Peyer's patch (tissue), 4 donors: ENCODE measurements at regions not wholly inside any gene's neighbourhood (a gene's known extent, or its start where the extent isn't known, plus 50 kb on each side); places are given as distances from the start of the nearest gene placed in this dataset.

ENCODE experiments used
- DNase-seq, 3 donors: peaks; one replicate each; pipeline ENCODE4 v3.0.0-alpha.2; 2017 to 2019
- H3K27ac ChIP-seq, 4 donors: fragments of 200-600 bp; sonication (generic); one replicate each; pipeline ENCODE4 v1.5.1; 2016 to 2019
- H3K27me3 ChIP-seq, 2 donors: fragments of 200-600 bp; sonication (generic); one replicate each; pipeline ENCODE4 v1.5.1; 2019
- H3K36me3 ChIP-seq, 3 donors: fragments of 200-600 bp; sonication (generic); one replicate each; pipeline ENCODE4 v1.5.1; 2016 to 2019
- H3K4me1 ChIP-seq, 4 donors: fragments of 200-600 bp; sonication (generic); one replicate each; pipeline ENCODE4 v1.5.1; 2016 to 2019
- H3K4me3 ChIP-seq, 4 donors: fragments of 200-600 bp; sonication (generic); 1 replicate in 3 of 4; 2 replicates in 1 of 4; pipeline ENCODE4 v1.5.1; 2016 to 2019; ENCODE audit warnings: mild to moderate bottlenecking in 1 of 4
- H3K9me3 ChIP-seq, 4 donors: fragments of 200-600 bp; sonication (generic); one replicate each; pipeline ENCODE4 v1.5.1; 2016 to 2019; ENCODE audit warnings: mild to moderate bottlenecking in 1 of 4
- POLR2A ChIP-seq, 2 donors: fragments of 450-650 bp; IDR thresholded peaks; one replicate each; pipeline ENCODE4 v1.5.1; 2017; ENCODE audit warnings: antibody characterized with exemption in 2 of 2, mild to moderate bottlenecking in 2 of 2, moderate library complexity in 2 of 2
- TF ChIP-seq, protein P1 (sequence below), 6 experiments: fragments of 450-650 bp in 4 of 6; fragments of 200-600 bp in 2 of 6; sonication (generic) in 1 of 6; IDR thresholded peaks; one replicate each; pipeline ENCODE4 v1.5.1; 2017 to 2019; ENCODE audit warnings: antibody characterized with exemption in 6 of 6, mild to moderate bottlenecking in 3 of 6, moderate library complexity in 1 of 6

DNA sequence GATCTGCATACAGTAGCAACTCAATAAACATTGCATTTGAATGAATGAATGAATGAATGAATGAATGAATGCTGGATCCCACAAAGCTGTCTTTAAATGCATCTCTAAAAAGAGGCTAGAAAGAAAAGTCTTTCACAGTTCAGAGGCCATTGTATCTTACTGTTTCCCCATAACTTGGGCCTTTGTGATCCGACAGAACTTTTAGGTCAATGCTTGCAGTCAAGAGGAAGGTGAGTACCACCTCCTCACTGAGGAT lies 119.9 kb upstream of the COPS8 start:
- no peaks in the 10 kb centered on the region for H3K9me3 ChIP-seq
- no peak overlapping the region for H3K27ac ChIP-seq
- TF ChIP-seq, protein P1, sequence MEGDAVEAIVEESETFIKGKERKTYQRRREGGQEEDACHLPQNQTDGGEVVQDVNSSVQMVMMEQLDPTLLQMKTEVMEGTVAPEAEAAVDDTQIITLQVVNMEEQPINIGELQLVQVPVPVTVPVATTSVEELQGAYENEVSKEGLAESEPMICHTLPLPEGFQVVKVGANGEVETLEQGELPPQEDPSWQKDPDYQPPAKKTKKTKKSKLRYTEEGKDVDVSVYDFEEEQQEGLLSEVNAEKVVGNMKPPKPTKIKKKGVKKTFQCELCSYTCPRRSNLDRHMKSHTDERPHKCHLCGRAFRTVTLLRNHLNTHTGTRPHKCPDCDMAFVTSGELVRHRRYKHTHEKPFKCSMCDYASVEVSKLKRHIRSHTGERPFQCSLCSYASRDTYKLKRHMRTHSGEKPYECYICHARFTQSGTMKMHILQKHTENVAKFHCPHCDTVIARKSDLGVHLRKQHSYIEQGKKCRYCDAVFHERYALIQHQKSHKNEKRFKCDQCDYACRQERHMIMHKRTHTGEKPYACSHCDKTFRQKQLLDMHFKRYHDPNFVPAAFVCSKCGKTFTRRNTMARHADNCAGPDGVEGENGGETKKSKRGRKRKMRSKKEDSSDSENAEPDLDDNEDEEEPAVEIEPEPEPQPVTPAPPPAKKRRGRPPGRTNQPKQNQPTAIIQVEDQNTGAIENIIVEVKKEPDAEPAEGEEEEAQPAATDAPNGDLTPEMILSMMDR (IDR thresholded peaks at IDR 0.05) = no peak
- TF ChIP-seq POLR2A (IDR thresholded peaks at IDR 0.05) = no peak
- H3K36me3 ChIP-seq = no peaks in the 10 kb centered on the region
- no peak overlapping the region for H3K4me3 ChIP-seq
- H3K27me3 ChIP-seq = no peaks in the 10 kb centered on the region
- peaks cover 0 to 10% (median 4%) of the 10 kb centered on the region in 4 donors for H3K4me1 ChIP-seq
- DNase-seq = no peak

DNA sequence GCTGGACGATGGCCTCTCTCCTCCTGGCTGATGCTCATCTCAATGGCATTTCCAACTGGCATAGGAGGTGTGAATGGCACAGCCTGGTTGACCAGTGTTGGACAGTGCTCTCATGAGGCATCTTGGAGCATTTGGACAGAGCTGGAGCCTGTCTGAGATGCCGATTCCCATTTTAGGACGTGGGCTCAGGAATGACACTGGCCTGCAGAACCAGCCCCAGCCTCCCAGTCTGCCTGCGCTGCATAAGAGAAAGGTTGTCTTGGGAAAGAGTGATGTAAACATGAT lies 118.2 kb upstream of the COPS8 start:
- Histone ChIP-seq H3K4me1 (peaks cover 0 to 15% (median 7%) of the 10 kb centered on the region in 4 donors), H3K36me3 (no peaks in the 10 kb centered on the region), H3K9me3 (no peaks in the 10 kb centered on the region), H3K27ac (peak overlapping the region; percentile 42 to 90 (median 69)), H3K27me3 (no peaks in the 10 kb centered on the region), H3K4me3 (no peak overlapping the region)
- DNase-seq = no peak
- no peak for TF ChIP-seq POLR2A (IDR thresholded peaks at IDR 0.05)
- TF ChIP-seq, protein P1 (IDR thresholded peaks at IDR 0.05) = no peak

DNA sequence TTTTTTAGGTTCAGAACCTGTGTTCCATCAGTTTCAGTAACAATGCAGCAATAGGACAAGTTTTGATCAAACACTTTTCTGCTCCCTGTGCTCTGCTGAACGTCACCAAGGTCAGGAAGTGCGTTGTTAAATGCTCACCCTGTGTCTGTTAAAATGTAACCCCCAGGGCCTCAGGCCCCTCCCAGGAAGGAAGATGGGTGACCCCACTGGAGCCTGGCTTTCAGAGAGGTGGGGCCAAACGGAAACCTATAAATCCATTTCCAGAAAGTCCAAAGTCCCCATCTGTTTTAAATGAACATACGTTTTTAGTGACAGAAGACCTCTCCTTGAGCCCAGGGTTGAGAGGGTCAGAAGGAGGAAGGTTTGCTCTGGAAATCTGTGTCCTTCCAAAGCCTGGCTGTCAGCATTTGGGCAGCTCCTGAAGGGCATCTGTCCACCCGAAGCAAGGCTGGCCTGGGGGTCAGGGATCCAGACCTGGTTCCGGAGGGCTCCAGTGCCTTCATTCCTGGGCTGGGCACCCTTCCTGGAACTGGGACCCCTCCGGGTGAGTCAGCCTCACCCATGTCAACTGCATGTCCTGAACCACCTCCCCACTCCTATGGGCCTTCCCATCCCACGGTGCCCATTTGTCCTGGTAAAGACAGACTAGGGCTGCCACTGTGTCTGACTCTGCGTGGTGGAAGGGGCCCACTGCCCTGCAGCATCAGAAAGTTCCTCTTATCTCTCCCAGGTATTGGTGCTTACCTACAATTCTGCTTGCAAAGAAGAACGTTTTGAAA lies 117.4 kb upstream of the COPS8 start:
- TF ChIP-seq POLR2A (IDR thresholded peaks at IDR 0.05) = peak in 1 of 2 donors; percentile 73
- TF ChIP-seq, protein P1 (IDR thresholded peaks at IDR 0.05) = no peak
- H3K27me3 ChIP-seq = no peaks in the 10 kb centered on the region
- peak; percentile 49 to 88 (median 67) for DNase-seq
- no peaks in the 10 kb centered on the region for H3K36me3 ChIP-seq
- H3K27ac ChIP-seq = peak overlapping the region; percentile 45 to 90 (median 70)
- H3K9me3 ChIP-seq = no peaks in the 10 kb centered on the region
- peak overlapping the region in 2 of 4 donors; percentile 22 to 33 for H3K4me3 ChIP-seq
- peaks cover 0 to 15% (median 7%) of the 10 kb centered on the region in 4 donors for H3K4me1 ChIP-seq

DNA sequence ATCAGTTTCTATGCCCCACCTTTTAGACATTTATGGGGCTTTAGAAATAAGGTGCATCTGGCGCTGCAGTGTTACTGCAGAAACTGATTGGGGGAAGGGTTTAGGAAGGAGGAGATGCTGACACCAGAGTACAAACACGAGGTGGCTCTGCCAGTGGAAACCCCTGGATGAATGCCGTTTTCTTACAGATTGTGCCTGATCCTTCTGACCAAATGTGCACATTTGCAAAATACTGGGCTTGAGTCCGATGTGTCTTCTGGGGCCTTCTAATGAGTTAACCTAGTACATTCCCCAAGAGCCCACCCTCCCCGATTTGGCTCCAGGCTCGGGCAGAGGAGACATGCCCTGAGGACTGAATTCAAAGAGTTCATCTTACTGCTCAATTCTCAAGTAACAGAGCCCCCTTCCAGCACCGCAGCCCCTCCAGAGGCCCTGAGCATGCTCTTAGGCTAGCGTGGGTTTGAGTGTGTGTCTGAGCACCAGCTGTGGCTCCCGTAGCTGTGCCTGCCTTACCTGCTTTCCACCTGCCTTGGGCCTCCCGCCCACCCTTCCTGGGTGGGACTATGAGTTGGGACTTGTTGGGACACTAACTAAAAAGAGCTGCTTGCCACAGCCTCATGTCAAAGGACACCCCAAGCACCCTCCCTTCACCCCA lies 116.7 kb upstream of the COPS8 start:
- DNase-seq = peak in 1 of 3 donors; percentile 46
- H3K27ac ChIP-seq = peak overlapping the region; percentile 45 to 90 (median 70)
- H3K36me3 ChIP-seq = no peaks in the 10 kb centered on the region
- no peaks in the 10 kb centered on the region for H3K9me3 ChIP-seq
- peaks cover 0 to 15% (median 7%) of the 10 kb centered on the region in 4 donors for H3K4me1 ChIP-seq
- no peaks in the 10 kb centered on the region for H3K27me3 ChIP-seq
- TF ChIP-seq, protein P1 (IDR thresholded peaks at IDR 0.05) = no peak
- TF ChIP-seq POLR2A (IDR thresholded peaks at IDR 0.05) = no peak
- H3K4me3 ChIP-seq = peak overlapping the region in 2 of 4 donors; percentile 22 to 33

DNA sequence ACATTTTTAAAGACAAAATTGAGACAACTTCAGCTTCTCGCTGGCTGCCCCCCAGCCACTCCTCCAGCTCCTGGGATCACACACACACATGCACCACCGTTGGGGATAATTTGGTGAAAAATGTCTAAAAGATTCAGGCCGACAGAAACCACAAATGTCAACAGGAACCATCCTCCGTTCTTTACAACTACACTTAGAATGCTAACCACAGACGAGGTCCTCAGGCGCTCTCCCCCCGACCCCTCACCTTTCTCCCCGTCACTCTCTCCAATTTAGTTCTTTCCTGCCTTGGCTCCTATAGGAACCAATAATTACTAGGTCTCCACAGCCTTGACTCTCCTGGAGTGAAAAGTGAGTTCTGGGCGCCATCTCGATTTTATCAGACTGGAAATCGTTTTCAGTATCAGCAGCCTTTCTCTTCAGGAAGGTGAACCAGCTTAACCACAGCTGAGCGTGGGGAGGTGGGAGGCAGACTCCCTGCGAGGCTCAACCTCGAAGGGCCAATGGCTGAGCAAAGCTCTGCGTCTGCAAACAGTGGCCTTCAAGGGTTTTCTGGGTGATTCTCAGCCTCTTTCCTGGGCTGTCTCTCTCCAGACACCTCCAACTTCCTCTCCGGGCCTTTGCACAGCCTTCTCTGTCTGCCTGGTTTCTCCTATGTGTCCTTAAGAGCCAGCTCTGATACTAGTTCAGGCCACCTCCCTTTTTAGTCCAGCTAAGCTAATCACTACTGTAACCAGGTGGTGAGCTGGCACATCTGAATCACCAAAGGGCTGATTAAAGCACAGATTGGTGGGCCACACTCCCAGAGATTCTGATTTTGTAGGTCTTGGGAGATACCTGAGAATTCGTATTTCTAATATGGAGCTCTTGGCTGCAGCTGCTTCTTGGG lies 115.7 kb upstream of the COPS8 start:
- Histone ChIP-seq H3K4me3 (peak overlapping the region in 1 of 4 donors; percentile 0), H3K9me3 (no peaks in the 10 kb centered on the region), H3K36me3 (no peaks in the 10 kb centered on the region), H3K27ac (peak overlapping the region; percentile 45 to 90 (median 70)), H3K27me3 (no peaks in the 10 kb centered on the region), H3K4me1 (peaks cover 0 to 15% (median 7%) of the 10 kb centered on the region in 4 donors)
- no peak for TF ChIP-seq POLR2A (IDR thresholded peaks at IDR 0.05)
- TF ChIP-seq, protein P1 (IDR thresholded peaks at IDR 0.05) = no peak
- DNase-seq = peak in 1 of 3 donors; percentile 77
